ENCODE measurements at regions not wholly inside any gene's neighbourhood (a gene's known extent, or its start where the extent isn't known, plus 50 kb on each side); places are given as distances from the start of the nearest gene placed in this dataset.
"Not testable (repeated sequence)": the region's sequence is repeated elsewhere in the genome, so short reads cannot be mapped to it uniquely, and the experiment has no call there.

DNA sequence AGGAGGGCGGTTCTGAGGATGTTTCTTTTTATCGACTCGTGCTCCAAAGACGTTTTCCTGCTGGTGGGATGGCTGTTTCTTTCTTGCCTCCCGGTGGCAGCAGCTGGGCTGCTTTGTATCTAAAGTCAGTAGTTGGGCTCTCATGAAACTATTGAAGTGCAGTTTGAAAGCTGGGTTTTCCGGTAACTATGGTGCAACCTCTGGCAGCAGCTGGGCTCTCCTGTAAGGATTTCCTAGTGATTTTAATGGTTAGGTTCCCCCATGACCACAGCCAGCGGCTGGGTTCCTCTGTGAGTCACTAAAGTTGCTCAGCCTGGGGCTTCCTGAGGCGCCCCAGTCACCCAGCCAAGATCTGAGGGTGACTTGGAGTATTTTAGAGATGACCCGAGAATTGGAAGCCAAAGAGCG lies 87.9 kb downstream of the NPIPB11 start:
- TF ChIP-seq, protein P1, sequence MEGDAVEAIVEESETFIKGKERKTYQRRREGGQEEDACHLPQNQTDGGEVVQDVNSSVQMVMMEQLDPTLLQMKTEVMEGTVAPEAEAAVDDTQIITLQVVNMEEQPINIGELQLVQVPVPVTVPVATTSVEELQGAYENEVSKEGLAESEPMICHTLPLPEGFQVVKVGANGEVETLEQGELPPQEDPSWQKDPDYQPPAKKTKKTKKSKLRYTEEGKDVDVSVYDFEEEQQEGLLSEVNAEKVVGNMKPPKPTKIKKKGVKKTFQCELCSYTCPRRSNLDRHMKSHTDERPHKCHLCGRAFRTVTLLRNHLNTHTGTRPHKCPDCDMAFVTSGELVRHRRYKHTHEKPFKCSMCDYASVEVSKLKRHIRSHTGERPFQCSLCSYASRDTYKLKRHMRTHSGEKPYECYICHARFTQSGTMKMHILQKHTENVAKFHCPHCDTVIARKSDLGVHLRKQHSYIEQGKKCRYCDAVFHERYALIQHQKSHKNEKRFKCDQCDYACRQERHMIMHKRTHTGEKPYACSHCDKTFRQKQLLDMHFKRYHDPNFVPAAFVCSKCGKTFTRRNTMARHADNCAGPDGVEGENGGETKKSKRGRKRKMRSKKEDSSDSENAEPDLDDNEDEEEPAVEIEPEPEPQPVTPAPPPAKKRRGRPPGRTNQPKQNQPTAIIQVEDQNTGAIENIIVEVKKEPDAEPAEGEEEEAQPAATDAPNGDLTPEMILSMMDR (IDR thresholded peaks at IDR 0.05 in 2 of 3, conservative IDR thresholded peaks at IDR 0.05 in 1 of 3; ENCODE audit: control insufficient read depth in 2 of 3, extremely low read depth in 1 of 3, insufficient read depth in 1 of 3, low read depth in 3 of 3, low read length in 3 of 3), result not testable (repeated sequence)
- not testable (repeated sequence) for TF ChIP-seq EZH2 (IDR thresholded peaks at IDR 0.05; ENCODE audit: borderline replicate concordance, control insufficient read depth, low read depth, low read length); ZBED1 (IDR thresholded peaks at IDR 0.05; ENCODE audit: borderline replicate concordance); MXI1 (IDR thresholded peaks at IDR 0.05; ENCODE audit: low read depth, low read length); RAD21 (IDR thresholded peaks at IDR 0.05; ENCODE audit: insufficient read depth, low read depth, low read length); POLR2AphosphoS5 (IDR thresholded peaks at IDR 0.05; ENCODE audit: low read length); STAT1 (conservative IDR thresholded peaks at IDR 0.05); PAX5 (IDR thresholded peaks at IDR 0.05; ENCODE audit: borderline replicate concordance, low read depth, low read length); RFX5 (IDR thresholded peaks at IDR 0.05; ENCODE audit: low read depth, low read length); CBFB (IDR thresholded peaks at IDR 0.05; ENCODE audit: low read depth); CREM (IDR thresholded peaks at IDR 0.05; ENCODE audit: low read depth)
- TF ChIP-seq, protein P2, sequence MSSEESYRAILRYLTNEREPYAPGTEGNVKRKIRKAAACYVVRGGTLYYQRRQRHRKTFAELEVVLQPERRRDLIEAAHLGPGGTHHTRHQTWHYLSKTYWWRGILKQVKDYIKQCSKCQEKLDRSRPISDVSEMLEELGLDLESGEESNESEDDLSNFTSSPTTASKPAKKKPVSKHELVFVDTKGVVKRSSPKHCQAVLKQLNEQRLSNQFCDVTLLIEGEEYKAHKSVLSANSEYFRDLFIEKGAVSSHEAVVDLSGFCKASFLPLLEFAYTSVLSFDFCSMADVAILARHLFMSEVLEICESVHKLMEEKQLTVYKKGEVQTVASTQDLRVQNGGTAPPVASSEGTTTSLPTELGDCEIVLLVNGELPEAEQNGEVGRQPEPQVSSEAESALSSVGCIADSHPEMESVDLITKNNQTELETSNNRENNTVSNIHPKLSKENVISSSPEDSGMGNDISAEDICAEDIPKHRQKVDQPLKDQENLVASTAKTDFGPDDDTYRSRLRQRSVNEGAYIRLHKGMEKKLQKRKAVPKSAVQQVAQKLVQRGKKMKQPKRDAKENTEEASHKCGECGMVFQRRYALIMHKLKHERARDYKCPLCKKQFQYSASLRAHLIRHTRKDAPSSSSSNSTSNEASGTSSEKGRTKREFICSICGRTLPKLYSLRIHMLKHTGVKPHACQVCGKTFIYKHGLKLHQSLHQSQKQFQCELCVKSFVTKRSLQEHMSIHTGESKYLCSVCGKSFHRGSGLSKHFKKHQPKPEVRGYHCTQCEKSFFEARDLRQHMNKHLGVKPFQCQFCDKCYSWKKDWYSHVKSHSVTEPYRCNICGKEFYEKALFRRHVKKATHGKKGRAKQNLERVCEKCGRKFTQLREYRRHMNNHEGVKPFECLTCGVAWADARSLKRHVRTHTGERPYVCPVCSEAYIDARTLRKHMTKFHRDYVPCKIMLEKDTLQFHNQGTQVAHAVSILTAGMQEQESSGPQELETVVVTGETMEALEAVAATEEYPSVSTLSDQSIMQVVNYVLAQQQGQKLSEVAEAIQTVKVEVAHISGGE (CRISPR knock-in tag; IDR thresholded peaks at IDR 0.05), result not testable (repeated sequence)
- TF ChIP-seq, protein P3, sequence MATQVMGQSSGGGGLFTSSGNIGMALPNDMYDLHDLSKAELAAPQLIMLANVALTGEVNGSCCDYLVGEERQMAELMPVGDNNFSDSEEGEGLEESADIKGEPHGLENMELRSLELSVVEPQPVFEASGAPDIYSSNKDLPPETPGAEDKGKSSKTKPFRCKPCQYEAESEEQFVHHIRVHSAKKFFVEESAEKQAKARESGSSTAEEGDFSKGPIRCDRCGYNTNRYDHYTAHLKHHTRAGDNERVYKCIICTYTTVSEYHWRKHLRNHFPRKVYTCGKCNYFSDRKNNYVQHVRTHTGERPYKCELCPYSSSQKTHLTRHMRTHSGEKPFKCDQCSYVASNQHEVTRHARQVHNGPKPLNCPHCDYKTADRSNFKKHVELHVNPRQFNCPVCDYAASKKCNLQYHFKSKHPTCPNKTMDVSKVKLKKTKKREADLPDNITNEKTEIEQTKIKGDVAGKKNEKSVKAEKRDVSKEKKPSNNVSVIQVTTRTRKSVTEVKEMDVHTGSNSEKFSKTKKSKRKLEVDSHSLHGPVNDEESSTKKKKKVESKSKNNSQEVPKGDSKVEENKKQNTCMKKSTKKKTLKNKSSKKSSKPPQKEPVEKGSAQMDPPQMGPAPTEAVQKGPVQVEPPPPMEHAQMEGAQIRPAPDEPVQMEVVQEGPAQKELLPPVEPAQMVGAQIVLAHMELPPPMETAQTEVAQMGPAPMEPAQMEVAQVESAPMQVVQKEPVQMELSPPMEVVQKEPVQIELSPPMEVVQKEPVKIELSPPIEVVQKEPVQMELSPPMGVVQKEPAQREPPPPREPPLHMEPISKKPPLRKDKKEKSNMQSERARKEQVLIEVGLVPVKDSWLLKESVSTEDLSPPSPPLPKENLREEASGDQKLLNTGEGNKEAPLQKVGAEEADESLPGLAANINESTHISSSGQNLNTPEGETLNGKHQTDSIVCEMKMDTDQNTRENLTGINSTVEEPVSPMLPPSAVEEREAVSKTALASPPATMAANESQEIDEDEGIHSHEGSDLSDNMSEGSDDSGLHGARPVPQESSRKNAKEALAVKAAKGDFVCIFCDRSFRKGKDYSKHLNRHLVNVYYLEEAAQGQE (IDR thresholded peaks at IDR 0.05; ENCODE audit: low read depth, low read length), result not testable (repeated sequence)

All from GM12878 (cell line).